NCI-H748 (cell line): ENCODE measurements at regions not wholly inside any gene's neighbourhood (a gene's known extent, or its start where the extent isn't known, plus 50 kb on each side); places are given as distances from the start of the nearest gene placed in this dataset.

ENCODE experiments used
- DNase-seq: peaks from one replicate; lab custom pipeline; 2025; ENCODE audit not compliant: unreplicated experiment; lab: John Stamatoyannopoulos, UW

GRCh38 chr2:219946021-219946420 is 318.6 kb downstream of the SLC4A3 start:
- no peak for DNase-seq

- DNase-seq = no peak
These were observed 319.1 kb downstream of the SLC4A3 start for GRCh38 chr2:219946529-219946928.

GRCh38 chr2:219947575-219947974 is 320.1 kb downstream of the SLC4A3 start:
- no peak for DNase-seq

- DNase-seq = no peak
These were observed 321.6 kb downstream of the SLC4A3 start for GRCh38 chr2:219949053-219949452.

GRCh38 chr2:219951099-219951498 is 323.7 kb downstream of the SLC4A3 start:
- no peak for DNase-seq

GRCh38 chr2:219954331-219954730 is 326.9 kb downstream of the SLC4A3 start:
- DNase-seq = no peak

- DNase-seq = no peak
These were observed 330.4 kb downstream of the SLC4A3 start for GRCh38 chr2:219957820-219958219.

GRCh38 chr2:219958941-219959340 is 331.5 kb downstream of the SLC4A3 start:
- DNase-seq = no peak

- no peak for DNase-seq
These were observed 332.0 kb downstream of the SLC4A3 start for GRCh38 chr2:219959471-219959870.

- no peak for DNase-seq
These were observed 334.6 kb downstream of the SLC4A3 start for GRCh38 chr2:219961947-219962498.

GRCh38 chr2:219962801-219963200 is 335.4 kb downstream of the SLC4A3 start:
- no peak for DNase-seq

- no peak for DNase-seq
These were observed 338.1 kb downstream of the SLC4A3 start for GRCh38 chr2:219965287-219966194.

- DNase-seq = no peak
These were observed 340.1 kb downstream of the SLC4A3 start for GRCh38 chr2:219967247-219968245.

- DNase-seq = no peak
These were observed 341.4 kb downstream of the SLC4A3 start for GRCh38 chr2:219968685-219969345.

- no peak for DNase-seq
These were observed 342.1 kb downstream of the SLC4A3 start for GRCh38 chr2:219969508-219969907.

GRCh38 chr2:219973136-219973535 is 345.7 kb downstream of the SLC4A3 start:
- DNase-seq = no peak

GRCh38 chr2:219976871-219977270 is 349.4 kb downstream of the SLC4A3 start:
- no peak for DNase-seq

GRCh38 chr2:219980638-219981037 is 353.2 kb downstream of the SLC4A3 start:
- no peak for DNase-seq

GRCh38 chr2:219983836-219984235 is 356.4 kb downstream of the SLC4A3 start:
- DNase-seq = no peak

- no peak for DNase-seq
These were observed 357.6 kb downstream of the SLC4A3 start for GRCh38 chr2:219985017-219985416.

- no peak for DNase-seq
These were observed 360.4 kb downstream of the SLC4A3 start for GRCh38 chr2:219987830-219988229.
